Hematopoietic multipotent progenitor cell treated with erythropoietin and hydrocortisone succinate and interleukin-3 and kit ligand, for 4 days (in vitro differentiated cells): ENCODE measurements at regions not wholly inside any gene's neighbourhood (a gene's known extent, or its start where the extent isn't known, plus 50 kb on each side); places are given as distances from the start of the nearest gene placed in this dataset.

Experiments
- DNase-seq: peaks from one replicate; pipeline ENCODE4 v3.0.0-alpha.2; 2015

GRCh38 chrX:125012585-125012984, 307.1 kb upstream of the TEX13C start:
- DNase-seq = no peak

DNA sequence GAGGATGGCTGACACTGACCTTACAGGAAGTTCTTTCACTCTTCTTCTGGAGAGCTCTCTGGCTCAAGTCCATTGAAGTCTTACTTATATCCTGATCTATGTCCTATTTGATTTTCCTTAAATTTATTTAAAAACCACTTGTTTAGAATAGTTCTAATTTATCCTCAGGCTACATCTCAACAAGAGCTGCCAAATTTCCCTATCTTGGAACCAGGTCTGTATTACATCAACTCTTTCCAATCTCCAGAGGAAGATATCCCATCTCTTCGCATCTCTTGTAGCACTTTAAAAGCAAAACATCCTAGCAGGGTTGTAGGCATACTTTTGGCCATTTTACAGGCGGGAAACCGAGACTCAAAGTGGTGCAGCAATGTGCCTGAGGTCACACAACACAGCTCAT, 290.5 kb upstream of the TEX13C start:
- DNase-seq = no peak
